Mammary epithelial cell (primary cell): ENCODE measurements at regions not wholly inside any gene's neighbourhood (a gene's known extent, or its start where the extent isn't known, plus 50 kb on each side); places are given as distances from the start of the nearest gene placed in this dataset.

ENCODE experiments used
- CTCF ChIP-seq, 2 donors: IDR thresholded peaks in 1 of 2; conservative IDR thresholded peaks in 1 of 2; 2 replicates each; pipeline ENCODE4 v1.5.1; 2011 to 2012; ENCODE audit warnings: inconsistent platforms in 2 of 2, low read length in 2 of 2, mild to moderate bottlenecking in 2 of 2, control low read depth in 1 of 2, low read depth in 1 of 2; ENCODE audit not compliant: insufficient read depth in 1 of 2; ENCODE audit errors: extremely low read depth in 1 of 2
- EZH2 ChIP-seq: IDR thresholded peaks from 2 replicates; pipeline ENCODE4 v1.6.1; 2012; ENCODE audit warnings: low read length, inconsistent platforms, borderline replicate concordance

GRCh38 chr11:25612806-25613205, 719.1 kb upstream of the ANO3 start:
- no peak for TF ChIP-seq EZH2
- TF ChIP-seq CTCF (conservative IDR thresholded peaks at IDR 0.05 in 1 of 2, IDR thresholded peaks at IDR 0.05 in 1 of 2; ENCODE audit: extremely low read depth in 1 of 2, insufficient read depth in 1 of 2, low read depth in 1 of 2, low read length in 2 of 2): no peak
